ENCODE measurements at regions not wholly inside any gene's neighbourhood (a gene's known extent, or its start where the extent isn't known, plus 50 kb on each side); places are given as distances from the start of the nearest gene placed in this dataset.

DNA sequence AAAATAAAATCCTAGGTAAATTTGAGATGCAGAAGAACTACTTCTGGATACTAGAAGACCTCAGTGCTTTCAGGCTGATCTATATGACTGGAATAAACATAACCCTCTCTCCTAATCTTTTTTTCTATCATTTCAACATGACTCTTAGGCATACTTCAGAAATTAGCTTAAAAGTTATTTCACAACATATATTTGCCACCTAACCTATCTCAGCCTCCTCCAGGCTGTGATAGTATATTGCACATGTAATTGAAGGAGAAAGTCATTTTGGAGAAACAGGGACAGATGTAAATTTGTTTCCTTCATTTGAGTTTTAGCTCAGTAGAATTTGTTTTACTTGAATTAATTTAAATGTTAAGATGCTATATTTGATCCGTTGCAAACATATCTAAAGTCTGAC, 1932.3 kb upstream of the CDH6 start:
- Histone ChIP-seq H3K27me3 (no peaks in the 10 kb centered on the region), H3K4me3 (no peak overlapping the region), H3K36me3 (no peaks in the 10 kb centered on the region), H3K27ac (no peak overlapping the region), H3K4me1 (ENCODE audit: insufficient read depth) (no peaks in the 10 kb centered on the region), H3K9me3 (no peaks in the 10 kb centered on the region)
- intact Hi-C loops (cut with DNase I): no loop called here
- 72 to 81% (median 78%) methylated on average over 1 of the region's 1 CpG for WGBS, 3 donors
- no peak for DNase-seq
- TF ChIP-seq, protein P1, sequence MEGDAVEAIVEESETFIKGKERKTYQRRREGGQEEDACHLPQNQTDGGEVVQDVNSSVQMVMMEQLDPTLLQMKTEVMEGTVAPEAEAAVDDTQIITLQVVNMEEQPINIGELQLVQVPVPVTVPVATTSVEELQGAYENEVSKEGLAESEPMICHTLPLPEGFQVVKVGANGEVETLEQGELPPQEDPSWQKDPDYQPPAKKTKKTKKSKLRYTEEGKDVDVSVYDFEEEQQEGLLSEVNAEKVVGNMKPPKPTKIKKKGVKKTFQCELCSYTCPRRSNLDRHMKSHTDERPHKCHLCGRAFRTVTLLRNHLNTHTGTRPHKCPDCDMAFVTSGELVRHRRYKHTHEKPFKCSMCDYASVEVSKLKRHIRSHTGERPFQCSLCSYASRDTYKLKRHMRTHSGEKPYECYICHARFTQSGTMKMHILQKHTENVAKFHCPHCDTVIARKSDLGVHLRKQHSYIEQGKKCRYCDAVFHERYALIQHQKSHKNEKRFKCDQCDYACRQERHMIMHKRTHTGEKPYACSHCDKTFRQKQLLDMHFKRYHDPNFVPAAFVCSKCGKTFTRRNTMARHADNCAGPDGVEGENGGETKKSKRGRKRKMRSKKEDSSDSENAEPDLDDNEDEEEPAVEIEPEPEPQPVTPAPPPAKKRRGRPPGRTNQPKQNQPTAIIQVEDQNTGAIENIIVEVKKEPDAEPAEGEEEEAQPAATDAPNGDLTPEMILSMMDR (IDR thresholded peaks at IDR 0.05): no peak
- TF ChIP-seq EP300 (IDR thresholded peaks at IDR 0.05) (no peak), POLR2A (IDR thresholded peaks at IDR 0.05) (no peak)

DNA sequence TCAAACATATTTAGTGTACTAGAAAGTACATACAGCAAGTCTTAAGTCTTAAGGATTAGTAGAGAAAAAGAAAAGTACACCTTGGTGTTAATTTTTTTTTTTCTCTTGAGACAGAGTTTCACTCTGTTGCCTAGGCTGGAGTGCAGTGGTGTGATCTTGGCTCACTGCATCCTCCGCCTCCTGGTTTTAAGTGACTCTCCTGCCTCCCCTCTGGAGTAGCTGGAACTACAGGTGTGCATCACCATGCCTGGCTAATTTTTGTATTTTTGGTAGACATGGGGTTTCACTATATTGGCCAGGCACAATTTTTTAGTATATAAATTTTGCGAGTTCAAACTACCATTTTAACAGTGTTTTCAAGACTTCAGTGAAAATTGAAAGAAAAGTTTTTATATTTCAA, 1941.1 kb upstream of the CDH6 start:
- intact Hi-C loops (cut with DNase I): no loop called here
- Histone ChIP-seq H3K36me3 (no peaks in the 10 kb centered on the region), H3K27ac (no peak overlapping the region), H3K9me3 (no peaks in the 10 kb centered on the region), H3K4me1 (ENCODE audit: insufficient read depth) (no peaks in the 10 kb centered on the region), H3K4me3 (no peak overlapping the region), H3K27me3 (no peaks in the 10 kb centered on the region)
- WGBS, 3 donors: 81 to 92% (median 89%) methylated on average over 2 of the region's 2 CpGs
- no peak for TF ChIP-seq EP300 (IDR thresholded peaks at IDR 0.05)
- no peak for DNase-seq

DNA sequence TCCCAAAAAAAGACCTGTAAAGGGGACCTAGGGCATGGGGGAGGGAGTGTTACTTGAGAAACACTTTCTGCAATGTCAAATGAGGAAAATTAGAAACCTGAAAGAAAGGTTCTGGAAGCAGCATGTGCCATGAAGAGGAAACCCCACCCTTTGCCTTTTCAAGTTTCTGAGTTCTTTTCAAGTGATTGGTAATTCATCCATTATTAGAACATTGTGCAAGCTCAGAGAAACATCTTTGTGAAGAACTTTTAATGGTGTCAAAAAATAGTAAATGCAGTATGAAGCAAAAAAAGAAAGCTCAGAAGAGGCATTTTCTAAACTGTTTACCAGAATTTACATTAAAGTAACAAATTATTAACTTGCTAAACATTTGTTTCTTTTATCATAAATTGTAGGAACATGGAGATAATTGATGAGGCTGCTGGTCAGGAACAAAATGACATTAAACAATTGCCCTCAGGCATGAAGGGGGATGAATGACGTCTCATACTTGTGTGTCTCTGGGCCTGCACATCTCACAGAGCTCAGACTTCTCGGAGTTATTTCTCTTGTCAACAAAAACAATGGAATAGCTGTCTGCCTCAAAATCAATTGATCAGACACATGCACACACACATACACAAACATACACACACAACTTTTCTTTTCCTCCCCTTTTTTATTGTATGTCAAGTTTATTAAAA, 1946.0 kb upstream of the CDH6 start:
- H3K9me3 ChIP-seq: no peaks in the 10 kb centered on the region
- intact Hi-C loops (cut with DNase I): no loop called here
- no peaks in the 10 kb centered on the region for H3K36me3 ChIP-seq
- no peak overlapping the region for H3K4me3 ChIP-seq
- no peak overlapping the region for H3K27ac ChIP-seq
- DNase-seq: no peak
- TF ChIP-seq EP300 (IDR thresholded peaks at IDR 0.05): no peak
- TF ChIP-seq, protein P1 (IDR thresholded peaks at IDR 0.05): no peak
- no peak for TF ChIP-seq POLR2A (IDR thresholded peaks at IDR 0.05)
- WGBS, 3 donors: 49 to 64% (median 57%) methylated on average over 2 of the region's 2 CpGs
- no peaks in the 10 kb centered on the region for H3K4me1 ChIP-seq (ENCODE audit: insufficient read depth)
- H3K27me3 ChIP-seq: no peaks in the 10 kb centered on the region

DNA sequence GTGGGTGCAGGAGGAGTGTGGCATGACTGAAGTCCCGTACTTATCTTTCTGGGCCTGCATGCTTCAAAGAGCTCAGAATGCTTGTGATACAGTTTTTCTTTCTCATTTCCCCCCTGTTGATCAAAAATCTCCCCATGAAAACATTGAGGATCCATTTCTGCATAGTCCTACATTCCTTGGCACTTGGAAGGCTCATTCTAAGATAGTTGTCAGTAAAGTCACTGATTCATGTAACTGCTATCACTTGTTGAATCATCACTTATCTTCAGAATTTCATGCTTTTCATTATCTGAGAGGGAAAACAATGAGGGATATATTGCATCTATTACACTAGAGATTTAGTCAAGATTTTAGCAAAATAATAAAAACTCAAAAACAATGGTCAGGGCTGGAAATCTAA, 1953.1 kb upstream of the CDH6 start:
- no peak for TF ChIP-seq EP300 (IDR thresholded peaks at IDR 0.05)
- no peak for TF ChIP-seq POLR2A (IDR thresholded peaks at IDR 0.05)
- TF ChIP-seq, protein P1 (IDR thresholded peaks at IDR 0.05): no peak
- Histone ChIP-seq H3K27ac (no peak overlapping the region), H3K27me3 (no peaks in the 10 kb centered on the region), H3K4me3 (no peak overlapping the region), H3K4me1 (ENCODE audit: insufficient read depth) (no peaks in the 10 kb centered on the region), H3K36me3 (no peaks in the 10 kb centered on the region), H3K9me3 (no peaks in the 10 kb centered on the region)
- DNase-seq: no peak
- WGBS, 3 donors: 88 to 94% (median 89%) methylated on average over 1 of the region's 1 CpG
- intact Hi-C loops (cut with DNase I): no loop called here

DNA sequence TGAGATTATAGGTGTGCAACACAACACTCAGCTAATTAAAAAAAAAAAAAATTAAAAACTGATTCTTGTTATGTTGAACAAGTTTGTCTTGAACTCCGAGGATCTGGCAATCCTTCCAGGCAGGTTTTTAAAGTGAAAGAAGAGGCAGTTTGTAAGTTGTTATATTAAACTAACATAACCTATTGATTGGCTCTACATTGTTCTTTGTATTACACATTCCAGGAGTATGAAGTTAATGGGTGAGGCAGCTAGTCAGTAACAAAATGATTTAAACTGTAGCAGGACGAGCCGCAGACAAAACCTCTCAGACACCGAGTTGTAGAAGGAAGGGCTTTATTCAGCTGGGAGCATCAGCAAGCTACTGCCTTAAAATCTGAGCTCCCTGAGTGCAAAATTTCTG, 1953.9 kb upstream of the CDH6 start:
- Histone ChIP-seq H3K27me3 (no peaks in the 10 kb centered on the region), H3K4me3 (no peak overlapping the region), H3K4me1 (ENCODE audit: insufficient read depth) (no peaks in the 10 kb centered on the region), H3K27ac (no peak overlapping the region), H3K9me3 (no peaks in the 10 kb centered on the region), H3K36me3 (no peaks in the 10 kb centered on the region)
- intact Hi-C loops (cut with DNase I): no loop called here
- 68 to 81% (median 78%) methylated on average over 4 of the region's 4 CpGs for WGBS, 3 donors
- TF ChIP-seq POLR2A (IDR thresholded peaks at IDR 0.05): no peak
- TF ChIP-seq EP300 (IDR thresholded peaks at IDR 0.05): no peak
- TF ChIP-seq, protein P1 (IDR thresholded peaks at IDR 0.05): no peak
- no peak for DNase-seq

Measured in ovary (tissue), 7 donors.